Ovary (tissue), 3 donors: ENCODE measurements at regions not wholly inside any gene's neighbourhood (a gene's known extent, or its start where the extent isn't known, plus 50 kb on each side); places are given as distances from the start of the nearest gene placed in this dataset.

ENCODE experiments used
- CTCF ChIP-seq, 3 donors: fragments of 450-650 bp in 2 of 3; fragments of 200-600 bp in 1 of 3; IDR thresholded peaks; one replicate each; pipeline versions ENCODE4 v1.5.1 to v1.8.0; 2016 to 2022; ENCODE audit warnings: antibody characterized with exemption in 3 of 3, mild to moderate bottlenecking in 1 of 3
- POLR2A ChIP-seq: fragments of 450-650 bp; IDR thresholded peaks from one replicate; pipeline ENCODE4 v1.6.1; 2017; ENCODE audit warnings: antibody characterized with exemption, mild to moderate bottlenecking, moderate library complexity
- donor health status: DM: no; HTN: no; CAD: no.

DNA sequence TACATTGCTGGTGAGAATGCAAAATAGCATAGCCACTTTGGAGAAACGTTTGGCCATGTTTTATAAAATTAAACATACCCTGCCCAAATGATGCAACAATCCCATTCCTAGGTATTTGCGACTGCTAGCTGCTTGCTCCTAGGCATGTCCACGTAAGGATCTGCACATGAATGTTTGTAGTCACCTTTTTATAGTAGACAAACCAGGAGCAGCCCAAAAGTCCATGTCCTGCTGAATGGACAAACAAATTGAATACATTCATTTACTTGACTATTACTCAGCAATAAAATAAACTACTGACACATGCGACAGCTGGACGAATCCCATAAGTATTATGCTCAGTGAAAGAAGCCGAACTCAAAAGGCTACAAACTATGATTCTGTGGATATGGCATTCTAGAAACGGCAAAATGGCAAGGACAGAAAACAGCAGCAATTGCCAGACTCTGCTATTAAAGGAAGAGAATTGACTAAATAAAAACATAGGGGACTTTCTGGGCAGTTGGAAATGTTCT, 161.9 kb upstream of the GALNT2 start:
- TF ChIP-seq CTCF (IDR thresholded peaks at IDR 0.05): no peak
- TF ChIP-seq POLR2A: no peak
